Duodenal mucosa (tissue), 2 donors: ENCODE measurements at regions not wholly inside any gene's neighbourhood (a gene's known extent, or its start where the extent isn't known, plus 50 kb on each side); places are given as distances from the start of the nearest gene placed in this dataset.
"Not testable (repeated sequence)": the region's sequence is repeated elsewhere in the genome, so short reads cannot be mapped to it uniquely, and the experiment has no call there.

Source experiments
- H3K27ac ChIP-seq: one replicate; pipeline ENCODE4 v1.7.0; 2013; ENCODE audit warnings: low read depth, low read length
- H3K27me3 ChIP-seq, 2 donors: one replicate each; pipeline ENCODE4 v1.7.0; 2013; ENCODE audit warnings: low read length in 2 of 2, control low read depth in 1 of 2; ENCODE audit not compliant: insufficient read depth in 2 of 2, control insufficient read depth in 1 of 2
- H3K36me3 ChIP-seq, 2 donors: one replicate each; pipeline ENCODE4 v1.7.0; 2013; ENCODE audit warnings: low read length in 2 of 2, control low read depth in 1 of 2; ENCODE audit not compliant: insufficient read depth in 2 of 2, control insufficient read depth in 1 of 2
- H3K4me1 ChIP-seq, 2 donors: one replicate each; pipeline ENCODE4 v1.7.0; 2013; ENCODE audit warnings: low read length in 2 of 2, control low read depth in 1 of 2; ENCODE audit not compliant: insufficient read depth in 2 of 2, control insufficient read depth in 1 of 2
- H3K4me3 ChIP-seq, 2 donors: one replicate each; pipeline ENCODE4 v1.7.0; 2013; ENCODE audit warnings: low read length in 2 of 2, low read depth in 1 of 2
- H3K9ac ChIP-seq, 2 donors: one replicate each; pipeline ENCODE4 v1.7.0; 2013; ENCODE audit warnings: low read length in 2 of 2, low read depth in 1 of 2
- H3K9me3 ChIP-seq, 2 donors: one replicate each; pipeline ENCODE4 v1.7.0; 2013; ENCODE audit warnings: low read length in 2 of 2, control low read depth in 1 of 2; ENCODE audit not compliant: control insufficient read depth in 1 of 2

DNA sequence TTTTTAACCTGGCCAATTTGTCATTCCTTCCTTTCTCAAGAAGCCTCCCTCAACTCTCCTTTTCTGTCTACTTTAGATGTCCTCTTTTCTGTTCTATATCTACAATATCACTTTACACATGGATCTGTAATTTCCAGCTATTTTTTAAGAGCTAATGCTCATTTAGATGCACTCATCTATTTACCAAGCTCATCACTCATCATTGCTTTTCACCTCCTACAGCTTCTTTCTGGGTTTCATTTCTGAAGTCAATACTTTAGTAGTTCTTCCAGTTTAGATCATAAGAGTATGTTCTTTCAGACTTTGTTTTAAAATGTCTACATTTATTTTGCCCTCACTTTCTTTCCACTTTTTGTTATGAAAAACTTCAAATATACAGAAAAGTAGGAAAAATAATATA lies 466.9 kb downstream of the MID1IP1 start:
- no peaks in the 10 kb centered on the region for H3K36me3 ChIP-seq
- H3K9ac ChIP-seq = no peak overlapping the region
- no peak overlapping the region for H3K27ac ChIP-seq
- H3K27me3 ChIP-seq = no peaks in the 10 kb centered on the region
- H3K9me3 ChIP-seq = no peaks in the 10 kb centered on the region
- H3K4me3 ChIP-seq = no peak overlapping the region
- H3K4me1 ChIP-seq = no peaks in the 10 kb centered on the region

DNA sequence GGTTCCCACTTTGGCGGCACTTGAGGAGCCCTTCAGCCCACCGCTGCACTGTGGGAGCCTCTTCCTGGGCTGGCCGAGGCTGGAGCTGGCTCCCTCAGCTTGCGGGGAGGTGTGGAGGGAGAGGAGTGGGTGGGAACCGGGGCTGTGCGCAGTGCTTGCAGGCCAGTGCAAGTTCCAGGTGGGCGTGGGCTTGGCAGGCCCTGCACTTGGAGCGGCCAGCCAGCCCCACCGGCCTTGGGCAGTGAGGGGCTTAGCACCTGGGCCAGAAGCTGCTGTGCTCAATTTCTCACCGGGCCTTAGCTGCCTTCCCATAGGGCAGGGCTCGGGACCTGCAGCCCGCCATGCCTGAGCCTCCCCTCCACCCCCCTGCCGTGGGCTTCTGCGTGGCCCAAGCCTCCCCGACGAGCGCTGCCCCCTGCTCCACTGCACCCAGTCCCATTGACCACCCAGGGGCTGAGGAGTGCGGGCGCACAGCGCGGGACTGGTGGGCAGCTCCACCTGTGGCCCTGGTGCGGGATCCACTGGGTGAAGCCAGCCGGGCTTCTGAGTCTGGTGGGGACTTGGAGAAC lies 474.3 kb downstream of the MID1IP1 start:
- Histone ChIP-seq H3K4me1 (no peaks in the 10 kb centered on the region), H3K27me3 (no peaks in the 10 kb centered on the region), H3K9ac (no peak overlapping the region), H3K36me3 (no peaks in the 10 kb centered on the region), H3K27ac (no peak overlapping the region), H3K4me3 (no peak overlapping the region), H3K9me3 (no peaks in the 10 kb centered on the region)

- H3K9me3 ChIP-seq, H3K9ac ChIP-seq, H3K27ac ChIP-seq, H3K4me3 ChIP-seq, H3K4me1 ChIP-seq, H3K36me3 ChIP-seq, H3K27me3 ChIP-seq: not testable (repeated sequence)
Observed at GRCh38 chrX:39277685-39278390, 476.6 kb downstream of the MID1IP1 start.

DNA sequence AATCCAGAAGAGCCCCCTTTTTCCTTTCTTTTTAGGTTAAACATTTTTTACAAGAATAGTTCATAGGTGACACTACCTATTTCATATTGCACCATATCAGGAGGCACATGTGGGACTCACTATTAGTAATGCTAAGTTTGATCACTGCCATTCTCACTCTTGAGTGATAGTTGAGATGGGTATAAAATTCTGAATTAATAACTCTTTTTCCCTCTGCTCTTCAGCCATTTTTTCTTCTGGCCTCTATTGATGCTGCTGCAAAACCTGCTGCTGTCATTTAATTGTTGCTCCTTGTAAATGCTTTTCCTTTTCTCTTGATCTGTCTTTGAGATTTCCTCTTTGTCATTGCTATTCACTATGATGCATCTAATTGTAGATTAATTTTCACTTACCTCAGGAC lies 482.0 kb downstream of the MID1IP1 start:
- Histone ChIP-seq H3K36me3 (no peaks in the 10 kb centered on the region), H3K9me3 (peaks cover 0 to 5% of the 10 kb centered on the region in 2 donors), H3K9ac (no peak overlapping the region), H3K4me3 (no peak overlapping the region), H3K27me3 (no peaks in the 10 kb centered on the region), H3K27ac (no peak overlapping the region), H3K4me1 (no peaks in the 10 kb centered on the region)

DNA sequence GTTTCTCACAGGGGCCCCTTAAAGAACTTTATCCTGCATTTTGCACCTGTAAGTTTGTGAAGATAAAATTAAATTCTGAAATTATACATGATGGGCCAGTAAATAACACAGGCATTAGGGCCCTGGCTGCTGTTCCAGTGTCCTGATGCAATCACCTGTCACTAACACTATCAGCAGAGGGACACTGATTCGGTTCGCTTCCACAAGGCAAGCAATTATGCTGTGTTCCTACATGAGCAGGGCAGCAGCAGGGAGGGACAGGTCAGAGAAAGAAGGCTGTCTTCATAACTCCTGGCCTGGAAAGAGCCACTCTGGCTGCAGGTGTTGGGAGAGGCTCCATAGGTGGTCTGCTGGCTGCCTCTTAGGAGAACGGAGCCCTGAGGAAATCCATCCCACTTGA lies 487.3 kb downstream of the MID1IP1 start:
- Histone ChIP-seq H3K27me3 (no peaks in the 10 kb centered on the region), H3K36me3 (no peaks in the 10 kb centered on the region), H3K9me3 (no peaks in the 10 kb centered on the region)

DNA sequence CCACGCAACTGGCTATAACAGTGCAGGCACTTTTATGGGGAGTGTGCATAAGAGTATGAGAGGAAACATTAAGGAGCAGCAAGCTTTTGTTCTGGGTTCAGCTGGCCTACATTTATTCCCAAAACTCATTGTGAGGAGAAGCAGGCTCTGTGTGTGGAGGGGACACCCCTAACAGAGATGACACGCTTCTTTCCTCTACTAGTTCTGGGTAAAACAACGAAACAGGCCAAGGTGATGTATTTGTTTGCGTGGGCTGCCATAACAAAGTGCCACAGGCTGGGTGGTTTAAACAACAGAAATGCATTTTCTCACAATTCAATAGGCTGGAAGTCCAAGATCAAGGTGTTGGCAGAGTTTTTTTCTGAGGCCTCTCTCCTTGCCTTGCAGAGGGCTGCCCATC lies 488.6 kb downstream of the MID1IP1 start:
- no peaks in the 10 kb centered on the region for H3K4me1 ChIP-seq
- H3K9me3 ChIP-seq = no peaks in the 10 kb centered on the region
- H3K4me3 ChIP-seq = no peak overlapping the region
- no peaks in the 10 kb centered on the region for H3K27me3 ChIP-seq
- H3K9ac ChIP-seq = no peak overlapping the region
- no peak overlapping the region for H3K27ac ChIP-seq
- no peaks in the 10 kb centered on the region for H3K36me3 ChIP-seq

More for the DNA sequence above, 487.3 kb downstream of the MID1IP1 start:
- H3K4me3 ChIP-seq = no peak overlapping the region
- no peaks in the 10 kb centered on the region for H3K4me1 ChIP-seq
- H3K9ac ChIP-seq = no peak overlapping the region
- H3K27ac ChIP-seq = no peak overlapping the region

- H3K27me3 ChIP-seq = no peaks in the 10 kb centered on the region
- H3K4me3 ChIP-seq = no peak overlapping the region
- H3K36me3 ChIP-seq = no peaks in the 10 kb centered on the region
- H3K9me3 ChIP-seq = no peaks in the 10 kb centered on the region
- H3K9ac ChIP-seq = no peak overlapping the region
- no peak overlapping the region for H3K27ac ChIP-seq
- H3K4me1 ChIP-seq = no peaks in the 10 kb centered on the region
Observed at GRCh38 chrX:39293203-39293602, 491.9 kb downstream of the MID1IP1 start.

DNA sequence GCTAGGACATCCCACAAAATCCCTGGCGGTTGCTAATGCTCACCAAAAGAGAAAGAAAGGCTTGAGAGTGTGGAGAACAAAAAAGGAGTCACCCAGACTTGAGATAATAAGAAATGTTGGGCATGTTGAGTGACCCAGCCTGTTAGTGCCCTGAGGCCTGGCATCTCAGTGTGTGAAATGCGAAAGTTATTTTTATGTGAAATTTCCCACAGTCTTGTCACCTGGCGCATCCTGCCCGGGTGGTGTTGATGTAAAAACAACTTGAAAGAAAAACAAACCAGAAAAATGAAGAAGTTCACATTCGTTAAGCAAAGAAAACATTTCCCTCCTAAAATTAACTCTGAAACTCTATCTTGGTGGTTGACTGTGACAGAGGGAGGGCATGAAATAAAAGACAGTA lies 495.2 kb downstream of the MID1IP1 start:
- Histone ChIP-seq H3K36me3 (no peaks in the 10 kb centered on the region), H3K4me3 (no peak overlapping the region), H3K27ac (no peak overlapping the region), H3K4me1 (no peaks in the 10 kb centered on the region), H3K27me3 (no peaks in the 10 kb centered on the region), H3K9ac (no peak overlapping the region), H3K9me3 (no peaks in the 10 kb centered on the region)

GRCh38 chrX:39298821-39299220 lies 497.6 kb downstream of the MID1IP1 start:
- Histone ChIP-seq H3K9ac (no peak overlapping the region), H3K27ac (no peak overlapping the region), H3K4me1 (no peaks in the 10 kb centered on the region), H3K27me3 (no peaks in the 10 kb centered on the region), H3K4me3 (no peak overlapping the region), H3K9me3 (peaks cover 0 to 5% of the 10 kb centered on the region in 2 donors), H3K36me3 (no peaks in the 10 kb centered on the region)

DNA sequence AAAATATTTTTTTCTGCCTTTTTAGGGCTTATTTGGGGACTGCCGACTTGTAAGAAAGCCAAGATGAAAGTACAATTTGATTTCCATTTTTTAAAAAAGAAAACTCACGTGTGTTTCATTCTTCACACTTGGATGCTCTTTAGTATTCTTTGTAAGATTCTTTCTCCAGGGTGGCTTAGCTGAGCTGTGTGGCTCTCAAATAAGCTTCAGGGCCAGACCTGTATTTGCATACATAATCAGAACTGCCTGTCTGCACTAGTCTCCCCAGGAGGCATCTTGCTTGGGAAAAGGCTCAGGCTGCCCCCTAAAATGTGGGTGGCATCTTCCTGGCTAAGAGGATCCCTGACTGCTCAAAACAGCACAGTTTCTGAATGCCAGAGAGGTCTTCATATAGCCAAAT lies 498.4 kb downstream of the MID1IP1 start:
- Histone ChIP-seq H3K27ac (no peak overlapping the region), H3K27me3 (no peaks in the 10 kb centered on the region), H3K9ac (no peak overlapping the region), H3K9me3 (peaks cover 0 to 5% of the 10 kb centered on the region in 2 donors), H3K36me3 (no peaks in the 10 kb centered on the region), H3K4me1 (no peaks in the 10 kb centered on the region), H3K4me3 (no peak overlapping the region)
